ENCODE measurements at regions not wholly inside any gene's neighbourhood (a gene's known extent, or its start where the extent isn't known, plus 50 kb on each side); places are given as distances from the start of the nearest gene placed in this dataset.
"Not testable (repeated sequence)": the region's sequence is repeated elsewhere in the genome, so short reads cannot be mapped to it uniquely, and the experiment has no call there.

- Histone ChIP-seq H3K4me1 (peaks cover 5 to 11% (median 7%) of the 10 kb centered on the region in 4 donors), H3K36me3 (no peaks in the 10 kb centered on the region), H3K27me3 (no peaks in the 10 kb centered on the region), H3K27ac (no peak overlapping the region), H3K9me3 (no peaks in the 10 kb centered on the region), H3K4me3 (no peak overlapping the region)
- TF ChIP-seq EP300 (IDR thresholded peaks at IDR 0.05) (no peak), POLR2AphosphoS5 (IDR thresholded peaks at IDR 0.05) (peak in 1 of 3 donors; percentile 2)
- WGBS, 5 donors: 17 to 29% (median 22%) methylated on average over 9 of the region's 9 CpGs
- intact Hi-C loops (cut with DNase I; ENCODE audit: low total_unique reads): no loop called here
- peak in 1 of 2 donors; percentile 65 for DNase-seq
Observed at GRCh38 chr3:194189243-194189791, 53.4 kb downstream of the HES1 start.

GRCh38 chr3:194191850-194192249 lies 55.9 kb downstream of the HES1 start:
- H3K4me1 ChIP-seq: peaks cover 5 to 11% (median 7%) of the 10 kb centered on the region in 4 donors
- H3K36me3 ChIP-seq; DNase-seq; H3K27ac ChIP-seq; H3K9me3 ChIP-seq; H3K4me3 ChIP-seq; H3K27me3 ChIP-seq; intact Hi-C loops (cut with DNase I; ENCODE audit: low total_unique reads): not testable (repeated sequence)
- WGBS, 5 donors: 77 to 91% (median 84%) methylated on average over 2 of the region's 2 CpGs

GRCh38 chr3:194194051-194194756 lies 58.3 kb downstream of the HES1 start:
- intact Hi-C loops (cut with DNase I; ENCODE audit: low total_unique reads): no loop called here
- no peaks in the 10 kb centered on the region for H3K27me3 ChIP-seq
- H3K4me3 ChIP-seq: no peak overlapping the region
- peaks cover 2 to 6% (median 5%) of the 10 kb centered on the region in 4 donors for H3K4me1 ChIP-seq
- no peak for TF ChIP-seq CTCF (IDR thresholded peaks at IDR 0.05)
- no peak for TF ChIP-seq POLR2AphosphoS5 (IDR thresholded peaks at IDR 0.05)
- TF ChIP-seq EP300 (IDR thresholded peaks at IDR 0.05): no peak
- no peak for TF ChIP-seq POLR2A (IDR thresholded peaks at IDR 0.05)
- H3K9me3 ChIP-seq: no peaks in the 10 kb centered on the region
- no peak for DNase-seq
- WGBS, 5 donors: 70 to 85% (median 80%) methylated on average over 9 of the region's 9 CpGs
- H3K27ac ChIP-seq: no peak overlapping the region
- H3K36me3 ChIP-seq: no peaks in the 10 kb centered on the region

- 81 to 94% (median 88%) methylated on average over 1 of the region's 1 CpG for WGBS, 5 donors
- no peak for TF ChIP-seq POLR2AphosphoS5 (IDR thresholded peaks at IDR 0.05)
- no peak overlapping the region for H3K27ac ChIP-seq
- intact Hi-C loops (cut with DNase I; ENCODE audit: low total_unique reads): no loop called here
- H3K4me3 ChIP-seq: no peak overlapping the region
- H3K9me3 ChIP-seq: no peaks in the 10 kb centered on the region
- H3K4me1 ChIP-seq: peaks cover 0 to under 1% (median 0%) of the 10 kb centered on the region in 4 donors
- H3K36me3 ChIP-seq: no peaks in the 10 kb centered on the region
- no peaks in the 10 kb centered on the region for H3K27me3 ChIP-seq
- no peak for DNase-seq
Observed at GRCh38 chr3:194194757-194195085, 58.8 kb downstream of the HES1 start.

GRCh38 chr3:194195611-194196010 lies 59.7 kb downstream of the HES1 start:
- WGBS, 5 donors: 74 to 97% (median 95%) methylated on average over 3 of the region's 3 CpGs
- no peak overlapping the region for H3K27ac ChIP-seq
- H3K36me3 ChIP-seq: no peaks in the 10 kb centered on the region
- no peak overlapping the region for H3K4me3 ChIP-seq
- no peak for DNase-seq
- TF ChIP-seq POLR2AphosphoS5 (IDR thresholded peaks at IDR 0.05) (no peak), POLR2A (IDR thresholded peaks at IDR 0.05) (no peak), CTCF (IDR thresholded peaks at IDR 0.05) (no peak), EP300 (IDR thresholded peaks at IDR 0.05) (no peak)
- H3K4me1 ChIP-seq: peaks cover 0 to 5% (median 2%) of the 10 kb centered on the region in 4 donors
- H3K27me3 ChIP-seq: no peaks in the 10 kb centered on the region
- H3K9me3 ChIP-seq: no peaks in the 10 kb centered on the region
- intact Hi-C loops (cut with DNase I; ENCODE audit: low total_unique reads): no loop called here

- intact Hi-C loops (cut with DNase I; ENCODE audit: low total_unique reads): no loop called here
- WGBS, 5 donors: 72 to 91% (median 82%) methylated on average over 9 of the region's 9 CpGs
- Histone ChIP-seq H3K27me3 (no peaks in the 10 kb centered on the region), H3K4me1 (peaks cover 0 to 10% (median 4%) of the 10 kb centered on the region in 4 donors), H3K4me3 (no peak overlapping the region), H3K9me3 (no peaks in the 10 kb centered on the region), H3K27ac (no peak overlapping the region), H3K36me3 (no peaks in the 10 kb centered on the region)
- DNase-seq: no peak
- TF ChIP-seq POLR2AphosphoS5 (IDR thresholded peaks at IDR 0.05): no peak
- no peak for TF ChIP-seq CTCF (IDR thresholded peaks at IDR 0.05)
- TF ChIP-seq POLR2A (IDR thresholded peaks at IDR 0.05): no peak
- TF ChIP-seq EP300 (IDR thresholded peaks at IDR 0.05): no peak
Observed at GRCh38 chr3:194196876-194197275, 60.9 kb downstream of the HES1 start.
